Activated T-helper 2 cell treated with anti-CD3 and anti-CD28 coated beads, Interferon-gamma antibody, Interleukin-2, Interleukin-4, amounts not matched to agents 10 μg/mL and 5 μg/mL and 100 μg/mL, durations not matched to agents 14 hours and 24 hours and 36 hours (primary cell): ENCODE measurements at regions not wholly inside any gene's neighbourhood (a gene's known extent, or its start where the extent isn't known, plus 50 kb on each side); places are given as distances from the start of the nearest gene placed in this dataset.

Source experiments
- DNase-seq: peaks from one replicate; pipeline ENCODE4 v3.0.0; 2021; ENCODE audit warnings: low spot score
- H3K27ac Mint-ChIP-seq: one replicate; pipeline ENCODE4 v1.8.0; 2021; ENCODE audit warnings: mixed read lengths
- H3K27me3 Mint-ChIP-seq: one replicate; pipeline ENCODE4 v1.8.0; 2021; ENCODE audit warnings: low read depth, mixed read lengths
- H3K36me3 Mint-ChIP-seq: one replicate; pipeline ENCODE4 v1.8.0; 2021; ENCODE audit warnings: low read depth, mixed read lengths
- H3K4me1 Mint-ChIP-seq: one replicate; pipeline ENCODE4 v1.8.0; 2021; ENCODE audit warnings: low read depth, mixed read lengths
- H3K4me3 Mint-ChIP-seq: one replicate; pipeline ENCODE4 v1.8.0; 2021; ENCODE audit warnings: low read depth, mild to moderate bottlenecking, moderate library complexity, mixed read lengths
- H3K9me3 Mint-ChIP-seq: one replicate; pipeline ENCODE4 v1.8.0; 2021; ENCODE audit warnings: mixed read lengths
- intact Hi-C: fragments of 100-400 bp; cut with micrococcal nuclease; formaldehyde crosslinking; loops from one replicate; pipeline ENCODE4 v1.15.1; 2023

DNA sequence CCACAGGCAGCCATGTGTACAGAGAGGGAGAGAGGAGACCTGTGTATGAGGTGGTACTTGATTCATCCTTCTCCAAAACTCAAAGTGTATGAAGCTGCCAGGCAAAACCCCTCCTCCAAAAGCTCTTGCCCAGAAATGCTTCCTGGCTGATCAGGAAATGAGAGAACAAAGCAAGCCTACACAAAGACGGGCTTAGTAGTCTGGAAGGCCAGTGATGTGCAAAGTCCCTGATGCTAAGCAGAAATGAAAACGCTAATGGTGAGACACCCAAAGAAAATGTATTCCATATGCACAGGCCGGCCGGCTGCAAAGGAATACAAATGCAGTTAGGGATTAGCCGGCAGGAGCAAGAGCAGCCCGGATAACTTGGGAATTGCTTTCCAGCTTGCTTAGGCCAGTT is 234.9 kb upstream of the CADM1 start:
- Mint-ChIP-seq H3K36me3 (no peaks in the 10 kb centered on the region), H3K27ac (no peak overlapping the region), H3K27me3 (no peaks in the 10 kb centered on the region), H3K9me3 (no peaks in the 10 kb centered on the region), H3K4me1 (no peaks in the 10 kb centered on the region), H3K4me3 (no peak overlapping the region)
- intact Hi-C loops = no loop called here
- no peak for DNase-seq

DNA sequence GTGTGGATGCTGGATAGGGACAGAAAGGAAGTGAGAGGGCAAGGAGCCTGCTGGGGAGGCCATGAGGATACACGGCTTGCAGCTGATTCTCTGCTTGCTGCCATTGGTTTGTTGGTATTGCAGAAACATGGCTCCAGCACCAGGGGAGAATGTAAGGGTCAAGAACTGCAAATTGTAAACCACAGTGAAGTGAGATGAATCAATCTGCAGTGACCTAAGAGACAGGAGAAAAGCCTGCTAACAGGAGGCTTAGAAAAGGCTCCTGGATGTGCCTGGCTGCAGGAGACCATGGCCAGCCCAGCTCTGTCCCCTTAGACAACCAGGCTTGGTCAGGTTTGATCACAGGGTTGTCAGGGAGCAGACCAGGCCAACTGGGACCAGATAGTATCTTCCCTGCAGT is 233.7 kb upstream of the CADM1 start:
- Mint-ChIP-seq H3K27ac (no peak overlapping the region), H3K27me3 (no peaks in the 10 kb centered on the region), H3K4me3 (no peak overlapping the region), H3K4me1 (no peaks in the 10 kb centered on the region), H3K9me3 (no peaks in the 10 kb centered on the region), H3K36me3 (no peaks in the 10 kb centered on the region)
- intact Hi-C loops = no loop called here
- no peak for DNase-seq

DNA sequence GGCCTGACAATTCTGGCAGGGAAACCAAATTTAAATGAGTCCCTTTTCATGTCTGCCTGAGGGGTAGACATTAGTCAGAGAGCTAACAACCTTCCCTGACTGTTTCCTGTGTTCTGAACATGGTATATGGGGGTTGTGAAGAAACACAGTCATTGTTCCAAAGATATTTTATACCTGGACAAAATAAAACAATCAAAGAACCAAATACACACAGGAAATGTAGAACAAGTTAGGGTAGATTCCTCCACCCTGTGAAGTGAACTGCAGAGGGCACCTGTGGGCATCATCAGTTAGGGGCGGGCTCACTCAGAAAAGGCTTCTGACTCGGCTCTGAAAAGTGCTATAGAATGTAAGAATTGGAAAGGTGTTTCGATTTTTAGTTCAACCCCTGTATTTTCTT is 231.9 kb upstream of the CADM1 start:
- Mint-ChIP-seq H3K9me3 (no peaks in the 10 kb centered on the region), H3K27me3 (no peaks in the 10 kb centered on the region), H3K36me3 (no peaks in the 10 kb centered on the region), H3K27ac (no peak overlapping the region), H3K4me3 (no peak overlapping the region), H3K4me1 (no peaks in the 10 kb centered on the region)
- intact Hi-C loops = no loop called here
- DNase-seq = no peak

DNA sequence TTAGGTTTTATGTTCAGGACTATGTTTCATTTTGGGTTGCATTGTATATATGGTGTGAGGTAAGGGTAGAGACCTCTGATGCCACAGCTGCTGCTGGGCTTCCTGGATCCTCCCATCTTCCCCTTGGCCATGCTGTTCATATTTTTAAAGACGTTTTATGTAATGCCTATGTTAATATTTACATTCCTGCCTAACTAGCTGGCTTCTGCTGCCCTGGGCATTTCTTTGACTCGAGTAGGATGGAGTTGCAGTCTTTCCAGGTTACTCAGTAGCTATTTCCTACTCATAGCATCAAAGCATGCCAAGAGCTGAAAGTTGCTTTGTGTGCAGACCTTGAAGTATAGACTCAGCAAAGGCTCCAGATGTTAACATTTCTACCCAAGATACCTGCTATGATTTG is 220.5 kb upstream of the CADM1 start:
- Mint-ChIP-seq H3K9me3 (no peaks in the 10 kb centered on the region), H3K27me3 (peaks cover 2% of the 10 kb centered on the region), H3K27ac (no peak overlapping the region), H3K4me3 (no peak overlapping the region), H3K4me1 (peaks cover 3% of the 10 kb centered on the region), H3K36me3 (no peaks in the 10 kb centered on the region)
- no peak for DNase-seq
- intact Hi-C loops = no loop called here

- DNase-seq = no peak
- H3K27me3 Mint-ChIP-seq = peaks cover 2% of the 10 kb centered on the region
- H3K27ac Mint-ChIP-seq = no peak overlapping the region
- H3K9me3 Mint-ChIP-seq = no peaks in the 10 kb centered on the region
- no peaks in the 10 kb centered on the region for H3K36me3 Mint-ChIP-seq
- peaks cover 3% of the 10 kb centered on the region for H3K4me1 Mint-ChIP-seq
- H3K4me3 Mint-ChIP-seq = no peak overlapping the region
- intact Hi-C loops = no loop called here
Observed at GRCh38 chr11:115722711-115723110, 218.5 kb upstream of the CADM1 start.

DNA sequence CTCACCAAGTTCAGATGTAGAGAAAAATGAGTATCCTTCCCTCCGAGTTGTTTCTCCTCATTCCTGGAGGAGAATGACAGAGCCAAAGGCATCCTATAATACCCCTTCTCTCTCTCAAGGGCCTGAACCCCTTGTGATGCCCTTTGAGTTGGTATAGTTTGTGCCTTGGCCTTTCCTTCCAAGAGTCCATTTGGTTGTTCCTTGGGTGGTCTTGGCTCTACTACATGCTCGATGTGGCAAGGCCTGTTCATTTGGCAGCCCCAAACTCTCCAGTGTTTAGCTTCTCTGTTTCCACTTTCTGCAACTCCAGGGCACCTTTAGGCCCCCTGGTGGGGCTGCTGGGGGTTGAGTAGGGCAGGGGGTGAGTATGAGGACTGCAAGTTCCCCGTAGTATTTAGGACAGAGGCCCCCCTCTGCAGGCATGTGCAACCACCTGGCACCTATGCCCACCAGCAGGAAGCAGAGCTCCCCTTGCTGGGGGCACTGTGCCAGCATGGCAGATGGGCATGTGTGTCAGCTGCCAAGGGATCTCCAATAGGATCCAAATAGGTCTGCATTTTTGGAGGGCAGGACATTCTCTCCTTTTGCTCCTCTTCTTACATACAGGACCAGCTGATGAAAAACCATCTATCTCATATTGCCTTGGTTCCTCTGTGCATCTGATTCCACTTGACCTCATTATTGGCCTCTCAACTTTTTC is 217.2 kb upstream of the CADM1 start:
- Mint-ChIP-seq H3K9me3 (no peaks in the 10 kb centered on the region), H3K27me3 (peaks cover 2% of the 10 kb centered on the region), H3K4me3 (no peak overlapping the region), H3K4me1 (peaks cover 3% of the 10 kb centered on the region), H3K27ac (no peak overlapping the region), H3K36me3 (no peaks in the 10 kb centered on the region)
- no peak for DNase-seq
- intact Hi-C loops = no loop called here

GRCh38 chr11:115720602-115721245 is 216.5 kb upstream of the CADM1 start:
- intact Hi-C loops = no loop called here
- H3K27me3 Mint-ChIP-seq = no peaks in the 10 kb centered on the region
- H3K4me3 Mint-ChIP-seq = no peak overlapping the region
- no peak for DNase-seq
- no peaks in the 10 kb centered on the region for H3K36me3 Mint-ChIP-seq
- H3K27ac Mint-ChIP-seq = no peak overlapping the region
- no peaks in the 10 kb centered on the region for H3K9me3 Mint-ChIP-seq
- H3K4me1 Mint-ChIP-seq = peaks cover under 1% of the 10 kb centered on the region

DNA sequence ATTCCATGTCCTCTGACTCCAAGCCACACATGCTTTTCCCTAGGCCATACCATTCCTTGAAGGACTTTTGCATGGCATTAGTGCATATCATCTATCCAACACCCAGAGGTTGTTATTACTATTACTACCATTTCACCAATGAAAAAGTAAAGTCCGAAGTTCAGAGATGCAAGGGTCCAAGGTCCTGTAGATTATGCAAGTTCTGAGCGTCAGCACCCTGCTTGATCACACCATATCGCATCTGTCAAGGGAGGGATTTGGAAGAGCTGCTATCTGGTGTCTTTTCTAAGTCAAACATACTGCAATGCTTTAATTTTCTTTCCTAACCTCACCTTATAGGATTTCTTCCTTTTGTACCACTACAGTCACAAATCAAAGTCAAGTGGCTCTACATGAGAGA is 214.7 kb upstream of the CADM1 start:
- H3K36me3 Mint-ChIP-seq = no peaks in the 10 kb centered on the region
- intact Hi-C loops = no loop called here

GRCh38 chr11:115718106-115718505 is 213.9 kb upstream of the CADM1 start:
- no peak overlapping the region for H3K4me3 Mint-ChIP-seq
- no peaks in the 10 kb centered on the region for H3K4me1 Mint-ChIP-seq

More for the DNA sequence above, 214.7 kb upstream of the CADM1 start:
- DNase-seq = no peak
- no peaks in the 10 kb centered on the region for H3K27me3 Mint-ChIP-seq
- H3K27ac Mint-ChIP-seq = no peak overlapping the region
- no peak overlapping the region for H3K4me3 Mint-ChIP-seq
- no peaks in the 10 kb centered on the region for H3K9me3 Mint-ChIP-seq
- H3K4me1 Mint-ChIP-seq = no peaks in the 10 kb centered on the region

DNA sequence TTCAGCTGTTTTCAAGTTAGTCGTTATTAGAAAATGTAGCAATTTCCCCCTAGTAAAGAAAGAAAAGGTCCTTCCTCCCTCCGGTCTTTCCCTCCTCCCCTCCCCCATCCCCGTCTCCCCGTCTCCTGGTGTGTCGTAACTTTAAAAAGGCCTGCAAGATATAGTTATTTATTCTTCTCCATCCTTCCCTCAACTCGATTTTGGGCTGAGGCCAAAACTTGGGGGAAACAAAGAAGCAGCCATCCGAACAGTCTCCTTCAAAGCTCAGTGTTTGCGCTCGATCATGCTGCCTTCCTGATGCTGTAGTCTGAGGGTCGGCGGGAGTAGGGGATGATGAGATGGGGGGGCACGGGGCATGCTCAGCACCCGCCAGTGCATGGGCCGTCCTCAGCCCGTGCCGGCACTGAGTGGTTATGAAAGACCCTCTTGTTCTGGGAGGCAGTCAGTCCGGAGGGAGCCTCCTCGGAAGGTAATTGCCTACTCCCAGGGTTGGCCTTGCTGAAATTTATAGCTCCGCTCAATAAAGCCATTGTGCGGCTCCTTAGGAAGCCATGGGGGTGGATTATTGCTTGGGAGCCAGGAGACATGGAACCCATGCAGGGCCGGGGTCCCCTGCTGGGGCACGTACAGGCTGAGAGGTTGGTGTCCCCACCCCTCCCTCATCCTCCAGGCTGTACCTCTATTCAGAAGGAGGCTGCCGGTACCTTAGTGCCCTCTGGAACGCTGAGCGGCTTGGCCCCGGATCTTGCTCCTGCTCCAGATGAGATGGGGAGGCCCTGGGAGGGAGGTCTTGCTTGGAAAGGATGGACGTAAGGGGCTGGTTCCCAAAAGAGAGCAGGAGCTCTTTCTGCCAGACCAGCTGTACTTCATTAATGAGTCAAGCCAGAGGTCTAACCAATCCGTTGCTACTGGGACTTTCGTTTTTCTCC is 212.7 kb upstream of the CADM1 start:
- H3K4me3 Mint-ChIP-seq = no peak overlapping the region
- no peaks in the 10 kb centered on the region for H3K9me3 Mint-ChIP-seq
- DNase-seq = no peak
- no peaks in the 10 kb centered on the region for H3K36me3 Mint-ChIP-seq
- no peak overlapping the region for H3K27ac Mint-ChIP-seq
- intact Hi-C loops = no loop called here
- no peaks in the 10 kb centered on the region for H3K27me3 Mint-ChIP-seq
- H3K4me1 Mint-ChIP-seq = no peaks in the 10 kb centered on the region

More at GRCh38 chr11:115718106-115718505, 213.9 kb upstream of the CADM1 start:
- DNase-seq = no peak
- intact Hi-C loops = no loop called here
- no peak overlapping the region for H3K27ac Mint-ChIP-seq
- H3K9me3 Mint-ChIP-seq = no peaks in the 10 kb centered on the region
- no peaks in the 10 kb centered on the region for H3K27me3 Mint-ChIP-seq
- H3K36me3 Mint-ChIP-seq = no peaks in the 10 kb centered on the region

DNA sequence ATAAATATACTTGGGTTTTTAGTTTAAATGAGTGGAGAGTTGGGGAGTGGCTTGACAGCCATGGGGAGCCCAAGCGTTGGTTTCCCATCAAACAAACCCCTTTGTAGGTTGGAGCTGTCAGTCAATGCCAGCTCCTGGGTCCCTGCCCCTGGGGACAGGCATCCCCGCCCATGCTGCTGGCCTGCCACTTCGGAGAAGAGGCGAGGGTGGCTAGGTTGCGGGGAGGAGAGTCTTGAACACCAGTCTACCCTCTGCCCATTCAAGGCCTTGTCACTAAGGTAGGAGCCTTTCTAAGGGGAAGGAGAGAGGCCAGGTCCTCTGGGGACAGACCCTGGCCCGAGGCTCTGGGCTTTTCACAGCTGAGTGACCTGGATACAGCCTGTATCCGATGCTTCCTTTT is 211.9 kb upstream of the CADM1 start:
- Mint-ChIP-seq H3K27ac (no peak overlapping the region), H3K9me3 (no peaks in the 10 kb centered on the region), H3K4me1 (no peaks in the 10 kb centered on the region), H3K36me3 (no peaks in the 10 kb centered on the region), H3K4me3 (no peak overlapping the region), H3K27me3 (no peaks in the 10 kb centered on the region)
- DNase-seq = no peak
- intact Hi-C loops = no loop called here

DNA sequence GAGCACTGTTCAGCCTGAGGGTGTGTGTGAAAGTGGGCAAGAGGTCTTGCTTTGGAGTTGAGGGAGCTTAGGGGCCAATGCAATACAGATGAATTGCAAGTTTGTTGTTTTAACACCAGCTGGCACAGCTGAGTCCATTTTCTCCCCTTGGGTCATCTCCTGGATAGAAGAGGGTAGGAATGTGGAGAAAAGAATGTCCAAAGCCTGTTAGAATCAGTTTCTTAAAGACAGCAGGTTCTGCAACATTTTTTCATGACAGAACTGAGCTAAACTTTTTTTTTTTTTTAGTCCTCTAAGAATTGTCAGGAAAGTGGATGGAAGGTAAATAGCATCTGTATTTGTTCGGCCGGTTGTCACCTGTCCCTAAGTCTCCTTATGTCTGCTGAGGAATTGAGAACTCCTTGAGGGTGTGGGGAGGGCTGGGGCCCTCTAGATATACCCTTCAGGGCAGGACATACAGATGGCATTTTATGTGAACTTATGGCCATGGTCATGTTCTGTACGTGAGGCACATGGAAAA is 211.1 kb upstream of the CADM1 start:
- Mint-ChIP-seq H3K27me3 (no peaks in the 10 kb centered on the region), H3K36me3 (no peaks in the 10 kb centered on the region), H3K27ac (no peak overlapping the region), H3K4me1 (no peaks in the 10 kb centered on the region), H3K9me3 (no peaks in the 10 kb centered on the region), H3K4me3 (no peak overlapping the region)
- intact Hi-C loops = no loop called here
- DNase-seq = no peak

- intact Hi-C loops = no loop called here
- H3K4me1 Mint-ChIP-seq = peaks cover 8% of the 10 kb centered on the region
Observed at GRCh38 chr11:115712296-115712695, 208.1 kb upstream of the CADM1 start.

More at GRCh38 chr11:115712296-115712695, 208.1 kb upstream of the CADM1 start:
- H3K27me3 Mint-ChIP-seq = no peaks in the 10 kb centered on the region
- no peak overlapping the region for H3K4me3 Mint-ChIP-seq
- H3K27ac Mint-ChIP-seq = no peak overlapping the region
- no peaks in the 10 kb centered on the region for H3K36me3 Mint-ChIP-seq
- no peak for DNase-seq
- H3K9me3 Mint-ChIP-seq = no peaks in the 10 kb centered on the region
